HCT116 (cell line): ENCODE measurements at regions not wholly inside any gene's neighbourhood (a gene's known extent, or its start where the extent isn't known, plus 50 kb on each side); places are given as distances from the start of the nearest gene placed in this dataset.

Experiments
- ATAC-seq: fragments of 200-7000 bp; cut with Tn5 transposase; 2 replicates; pipeline ENCODE4 v1.9.1; 2020; ENCODE audit warnings: mild to moderate bottlenecking, moderate library complexity
- BruUV-seq: library from RNA; stranded (reverse); fragments of 400-500 nt; replicated peaks from 2 replicates; lab custom pipeline; 2021; lab: Mats Ljungman, UMichigan
- CTCF ChIA-PET: fragments of 300-600 bp; sonication (Branson Sonifier 250); formaldehyde crosslinking; loops from one replicate; lab custom pipeline; 2021; ENCODE audit warnings: antibody characterized with exemption; lab: Charles Lee
- POLR2A ChIA-PET: fragments of 300-600, 350-600 bp; sonication (Branson Sonifier 250); formaldehyde crosslinking; loops from one replicate; lab custom pipeline; 2021; ENCODE audit warnings: antibody characterized with exemption; lab: Charles Lee
- RAD21 ChIA-PET, 2 experiments: fragments of 300-600 bp; sonication (Branson Sonifier 250); formaldehyde crosslinking; loops; one replicate each; lab custom pipeline; 2023; ENCODE audit warnings: low total read pairs in 2 of 2; ENCODE audit not compliant: uncharacterized antibody in 2 of 2, unreplicated experiment in 2 of 2, low non-redundant PET in 1 of 2; lab: Charles Lee
- DNase-seq: peaks from one replicate; pipeline ENCODE4 v3.0.0-alpha.2; 2010; ENCODE audit warnings: low read depth, low spot score
- H2AFZ ChIP-seq: fragments of 200-600 bp; shearing (Covaris generic), sonication (generic); 2 replicates; pipeline ENCODE4 v1.6.1; 2017; ENCODE audit warnings: low read depth, mixed run types, mixed read lengths, antibody characterized with exemption, low read length; ENCODE audit not compliant: poor library complexity, severe bottlenecking
- H3K27ac ChIP-seq: 2 replicates; pipeline ENCODE4 v1.5.1; 2012; ENCODE audit warnings: low read depth, low read length
- H3K27me3 ChIP-seq: fragments of 200-600 bp; sonication (generic); 2 replicates; pipeline ENCODE4 v1.6.1; 2016; ENCODE audit warnings: mixed run types, low read length, mixed read lengths; ENCODE audit not compliant: insufficient read depth
- H3K36me3 ChIP-seq, 2 experiments: fragments of 200-500 bp in 1 of 2; fragments of 200-600 bp in 1 of 2; sonication (Bioruptor generic) in 1 of 2; sonication (generic) in 1 of 2; 2 replicates each; pipeline versions ENCODE4 v1.5.1 to v1.6.1; 2014 to 2016; ENCODE audit warnings: low read length in 2 of 2, inconsistent platforms in 1 of 2, mixed read lengths in 1 of 2, mixed run types in 1 of 2; ENCODE audit not compliant: insufficient read depth in 2 of 2, control insufficient read depth in 1 of 2
- H3K4me1 ChIP-seq, 2 experiments: fragments of 200-600 bp in 1 of 2; sonication (generic) in 1 of 2; 2 replicates each; pipeline versions ENCODE4 v1.5.1 to v1.6.1; 2012 to 2017; ENCODE audit warnings: low read length in 2 of 2, inconsistent platforms in 1 of 2, mild to moderate bottlenecking in 1 of 2, mixed read lengths in 1 of 2, mixed run types in 1 of 2, moderate library complexity in 1 of 2; ENCODE audit not compliant: insufficient read depth in 2 of 2, control insufficient read depth in 1 of 2
- H3K4me2 ChIP-seq: fragments of 200-600 bp; sonication (generic); 2 replicates; pipeline ENCODE4 v1.6.1; 2017; ENCODE audit warnings: mixed run types, low read length, mixed read lengths
- H3K4me3 ChIP-seq, 2 experiments: fragments of 200-600 bp in 1 of 2; sonication (generic) in 1 of 2; replicated peaks in 1 of 2; 2 replicates each; pipeline ENCODE4 v1.5.1; 2011 to 2016; ENCODE audit warnings: low read length in 2 of 2, control low read depth in 1 of 2, low read depth in 1 of 2, mild to moderate bottlenecking in 1 of 2, mixed read lengths in 1 of 2, mixed run types in 1 of 2
- H3K79me2 ChIP-seq: fragments of 200-600 bp; sonication (generic); 2 replicates; pipeline ENCODE4 v1.6.1; 2017; ENCODE audit warnings: mild to moderate bottlenecking, mixed run types, low read length, moderate library complexity, mixed read lengths; ENCODE audit not compliant: insufficient read depth
- H3K9ac ChIP-seq: fragments of 200-600 bp; sonication (generic); 2 replicates; pipeline ENCODE4 v1.6.1; 2016; ENCODE audit warnings: low read length, mixed read lengths
- H3K9me2 ChIP-seq: fragments of 200-600 bp; sonication (generic), shearing (Covaris generic); 2 replicates; pipeline ENCODE4 v1.6.1; 2017; ENCODE audit warnings: mixed run types, mild to moderate bottlenecking, moderate library complexity; ENCODE audit not compliant: insufficient read depth
- H3K9me3 ChIP-seq, 2 experiments: fragments of 200-500 bp in 1 of 2; fragments of 200-600 bp in 1 of 2; sonication (Bioruptor generic) in 1 of 2; sonication (generic) in 1 of 2; 2 replicates each; pipeline ENCODE4 v1.6.1; 2014 to 2017; ENCODE audit warnings: low read length in 2 of 2, mixed read lengths in 2 of 2, inconsistent platforms in 1 of 2, low read depth in 1 of 2, mild to moderate bottlenecking in 1 of 2, mixed run types in 1 of 2, moderate library complexity in 1 of 2; ENCODE audit not compliant: control insufficient read depth in 1 of 2, insufficient read depth in 1 of 2
- H4K20me1 ChIP-seq: fragments of 200-600 bp; sonication (generic), shearing (Covaris generic); 2 replicates; pipeline ENCODE4 v1.6.1; 2017; ENCODE audit warnings: mixed run types, mild to moderate bottlenecking, moderate library complexity; ENCODE audit not compliant: insufficient read depth
- CBX3 ChIP-seq: IDR thresholded peaks from 2 replicates; pipeline ENCODE4 v1.6.1; 2012; ENCODE audit warnings: low read depth
- EGR1 ChIP-seq: IDR thresholded peaks from 2 replicates; pipeline ENCODE4 v1.6.1; 2012; ENCODE audit warnings: low read depth
- EZH2phosphoT487 ChIP-seq: fragments of 200-600 bp; IDR thresholded peaks from 2 replicates; pipeline ENCODE4 v1.6.1; 2018; ENCODE audit warnings: antibody characterized with exemption, borderline replicate concordance
- FOSL1 ChIP-seq: IDR thresholded peaks from 2 replicates; pipeline ENCODE4 v1.6.1; 2012; ENCODE audit warnings: low read depth
- MAX ChIP-seq: IDR thresholded peaks from 2 replicates; pipeline ENCODE4 v1.6.1; 2012
- POLR2AphosphoS5 ChIP-seq: IDR thresholded peaks from 2 replicates; pipeline ENCODE4 v1.6.1; 2011; ENCODE audit warnings: mild to moderate bottlenecking, low read depth, low read length, moderate library complexity
- SIN3A ChIP-seq: IDR thresholded peaks from 2 replicates; pipeline ENCODE4 v1.6.1; 2012; ENCODE audit warnings: low read depth
- SRF ChIP-seq: IDR thresholded peaks from 2 replicates; pipeline ENCODE4 v1.6.1; 2012; ENCODE audit warnings: low read depth
- YY1 ChIP-seq: IDR thresholded peaks from 2 replicates; pipeline ENCODE4 v1.6.1; 2011; ENCODE audit warnings: low read length, low read depth, moderate library complexity, mild to moderate bottlenecking; ENCODE audit not compliant: insufficient replicate concordance; ENCODE audit errors: extremely low read depth
- ZBTB33 ChIP-seq: IDR thresholded peaks from 2 replicates; pipeline ENCODE4 v1.6.1; 2011; ENCODE audit warnings: mild to moderate bottlenecking, low read length, moderate library complexity; ENCODE audit not compliant: insufficient replicate concordance; ENCODE audit errors: extremely low read depth
- ZNF274 ChIP-seq: fragments of 200-500 bp; sonication (Bioruptor generic); IDR thresholded peaks from 2 replicates; pipeline ENCODE4 v1.6.1; 2014; ENCODE audit warnings: mild to moderate bottlenecking, low read depth, low read length, inconsistent platforms
- intact Hi-C: fragments of 100-400 bp; cut with micrococcal nuclease; formaldehyde crosslinking; loops from 2 replicates; pipeline ENCODE4 v1.10.0; 2022

GRCh38 chr12:25332143-25332542 lies 81.4 kb upstream of the KRAS start (continued):
- no peak for TF ChIP-seq ZBTB33
- TF ChIP-seq MAX = no peak
- no peak for TF ChIP-seq FOSL1

- Histone ChIP-seq H3K27me3 (no peaks in the 10 kb centered on the region), H3K36me3 (no peaks in the 10 kb centered on the region), H3K27ac (no peak overlapping the region)
- BruUV-seq = no TSS peak
- no peak for TF ChIP-seq EZH2phosphoT487
- TF ChIP-seq CBX3 = no peak
- TF ChIP-seq SRF = no peak
- no peak for TF ChIP-seq ZBTB33
- no peak for TF ChIP-seq ZNF274
- TF ChIP-seq POLR2AphosphoS5 = no peak
- TF ChIP-seq EGR1 = no peak
- no peak for TF ChIP-seq YY1
- no peak for TF ChIP-seq SIN3A
- TF ChIP-seq, all 23 proteins: peak for 0
- Histone ChIP-seq H4K20me1 (no peaks in the 10 kb centered on the region), H3K79me2 (no peaks in the 10 kb centered on the region), H3K9ac (no peak overlapping the region), H3K9me2 (no peaks in the 10 kb centered on the region), H2AFZ (peak overlapping the region; percentile 22), H3K9me3 (no peaks in the 10 kb centered on the region), H3K4me1 (no peaks in the 10 kb centered on the region), H3K4me3 (no peak overlapping the region), H3K4me2 (no peak overlapping the region)
- ATAC-seq (no peak), DNase-seq (no peak)
- RAD21 ChIA-PET = no interaction called here
- intact Hi-C loops = no loop called here
- POLR2A ChIA-PET = no interaction called here
- CTCF ChIA-PET = no interaction called here
Observed at GRCh38 chr12:25328072-25328712, 77.5 kb upstream of the KRAS start.
